ENCODE measurements at regions not wholly inside any gene's neighbourhood (a gene's known extent, or its start where the extent isn't known, plus 50 kb on each side); places are given as distances from the start of the nearest gene placed in this dataset.

GRCh38 chr6:164183556-164184123 lies 769.1 kb downstream of the QKI start:
- Mint-ChIP-seq H3K4me1 (ENCODE audit: low read depth) (no peaks in the 10 kb centered on the region), H3K27ac (no peak overlapping the region), H3K9me3 (no peaks in the 10 kb centered on the region), H3K4me3 (no peak overlapping the region), H3K36me3 (ENCODE audit: low read depth) (no peaks in the 10 kb centered on the region), H3K27me3 (no peaks in the 10 kb centered on the region)

GRCh38 chr6:164178679-164179332 lies 764.3 kb downstream of the QKI start:
- H3K4me1 Mint-ChIP-seq (ENCODE audit: low read depth), result no peaks in the 10 kb centered on the region
- H3K9me3 Mint-ChIP-seq, result peaks cover 7% of the 10 kb centered on the region
- no peaks in the 10 kb centered on the region for H3K27me3 Mint-ChIP-seq
- H3K27ac Mint-ChIP-seq, result no peak overlapping the region
- H3K4me3 Mint-ChIP-seq, result no peak overlapping the region
- no peaks in the 10 kb centered on the region for H3K36me3 Mint-ChIP-seq (ENCODE audit: low read depth)

GRCh38 chr6:164169355-164169754 lies 754.8 kb downstream of the QKI start:
- Mint-ChIP-seq H3K27ac (no peak overlapping the region), H3K27me3 (no peaks in the 10 kb centered on the region), H3K4me1 (ENCODE audit: low read depth) (no peaks in the 10 kb centered on the region), H3K4me3 (no peak overlapping the region), H3K36me3 (ENCODE audit: low read depth) (no peaks in the 10 kb centered on the region), H3K9me3 (peaks cover 11% of the 10 kb centered on the region)

GRCh38 chr6:164168595-164168994 lies 754.1 kb downstream of the QKI start:
- H3K27me3 Mint-ChIP-seq, result no peaks in the 10 kb centered on the region
- peaks cover 9% of the 10 kb centered on the region for H3K9me3 Mint-ChIP-seq
- H3K36me3 Mint-ChIP-seq (ENCODE audit: low read depth), result no peaks in the 10 kb centered on the region
- H3K27ac Mint-ChIP-seq, result no peak overlapping the region
- no peak overlapping the region for H3K4me3 Mint-ChIP-seq
- no peaks in the 10 kb centered on the region for H3K4me1 Mint-ChIP-seq (ENCODE audit: low read depth)

- Mint-ChIP-seq H3K36me3 (ENCODE audit: low read depth) (no peaks in the 10 kb centered on the region), H3K4me3 (no peak overlapping the region), H3K9me3 (peaks cover 5% of the 10 kb centered on the region), H3K27me3 (no peaks in the 10 kb centered on the region), H3K4me1 (ENCODE audit: low read depth) (no peaks in the 10 kb centered on the region), H3K27ac (no peak overlapping the region)
Observed at GRCh38 chr6:164167873-164168405, 753.4 kb downstream of the QKI start.

- Mint-ChIP-seq H3K9me3 (peaks cover 3% of the 10 kb centered on the region), H3K36me3 (ENCODE audit: low read depth) (no peaks in the 10 kb centered on the region), H3K4me3 (no peak overlapping the region), H3K27ac (no peak overlapping the region), H3K27me3 (no peaks in the 10 kb centered on the region), H3K4me1 (ENCODE audit: low read depth) (no peaks in the 10 kb centered on the region)
Observed at GRCh38 chr6:164166996-164167395, 752.5 kb downstream of the QKI start.

- H3K4me3 Mint-ChIP-seq, result no peak overlapping the region
- no peaks in the 10 kb centered on the region for H3K4me1 Mint-ChIP-seq (ENCODE audit: low read depth)
- H3K27me3 Mint-ChIP-seq, result no peaks in the 10 kb centered on the region
- H3K9me3 Mint-ChIP-seq, result peaks cover 5% of the 10 kb centered on the region
- H3K36me3 Mint-ChIP-seq (ENCODE audit: low read depth), result no peaks in the 10 kb centered on the region
- H3K27ac Mint-ChIP-seq, result no peak overlapping the region
Observed at GRCh38 chr6:164166515-164166914, 752.0 kb downstream of the QKI start.

- no peaks in the 10 kb centered on the region for H3K36me3 Mint-ChIP-seq (ENCODE audit: low read depth)
- no peak overlapping the region for H3K4me3 Mint-ChIP-seq
- no peaks in the 10 kb centered on the region for H3K4me1 Mint-ChIP-seq (ENCODE audit: low read depth)
- H3K27me3 Mint-ChIP-seq, result no peaks in the 10 kb centered on the region
- H3K27ac Mint-ChIP-seq, result no peak overlapping the region
- H3K9me3 Mint-ChIP-seq, result peaks cover 4% of the 10 kb centered on the region
Observed at GRCh38 chr6:164164876-164165275, 750.4 kb downstream of the QKI start.

GRCh38 chr6:164163239-164163638 lies 748.7 kb downstream of the QKI start:
- Mint-ChIP-seq H3K4me3 (no peak overlapping the region), H3K36me3 (ENCODE audit: low read depth) (no peaks in the 10 kb centered on the region), H3K27me3 (no peaks in the 10 kb centered on the region), H3K27ac (no peak overlapping the region), H3K9me3 (peaks cover 4% of the 10 kb centered on the region), H3K4me1 (ENCODE audit: low read depth) (no peaks in the 10 kb centered on the region)

- H3K4me1 Mint-ChIP-seq (ENCODE audit: low read depth), result no peaks in the 10 kb centered on the region
Observed at GRCh38 chr6:164159061-164159460, 744.5 kb downstream of the QKI start.

GRCh38 chr6:164154588-164154987 lies 740.1 kb downstream of the QKI start:
- H3K27ac Mint-ChIP-seq, result no peak overlapping the region
- H3K36me3 Mint-ChIP-seq (ENCODE audit: low read depth), result no peaks in the 10 kb centered on the region
- peaks cover 5% of the 10 kb centered on the region for H3K9me3 Mint-ChIP-seq
- H3K27me3 Mint-ChIP-seq, result peaks cover 4% of the 10 kb centered on the region
- H3K4me1 Mint-ChIP-seq (ENCODE audit: low read depth), result no peaks in the 10 kb centered on the region
- no peak overlapping the region for H3K4me3 Mint-ChIP-seq

More at GRCh38 chr6:164159061-164159460, 744.5 kb downstream of the QKI start:
- Mint-ChIP-seq H3K9me3 (peaks cover 9% of the 10 kb centered on the region), H3K27me3 (peaks cover 4% of the 10 kb centered on the region), H3K4me3 (no peak overlapping the region), H3K36me3 (ENCODE audit: low read depth) (no peaks in the 10 kb centered on the region), H3K27ac (no peak overlapping the region)

GRCh38 chr6:164152611-164153010 lies 738.1 kb downstream of the QKI start:
- H3K4me3 Mint-ChIP-seq, result no peak overlapping the region
- H3K36me3 Mint-ChIP-seq (ENCODE audit: low read depth), result no peaks in the 10 kb centered on the region
- no peaks in the 10 kb centered on the region for H3K4me1 Mint-ChIP-seq (ENCODE audit: low read depth)
- peaks cover 4% of the 10 kb centered on the region for H3K27me3 Mint-ChIP-seq
- H3K9me3 Mint-ChIP-seq, result peaks cover 5% of the 10 kb centered on the region
- H3K27ac Mint-ChIP-seq, result no peak overlapping the region

GRCh38 chr6:164151161-164152120 lies 736.9 kb downstream of the QKI start:
- Mint-ChIP-seq H3K4me3 (no peak overlapping the region), H3K9me3 (peaks cover 5% of the 10 kb centered on the region), H3K36me3 (ENCODE audit: low read depth) (no peaks in the 10 kb centered on the region), H3K4me1 (ENCODE audit: low read depth) (no peaks in the 10 kb centered on the region), H3K27me3 (no peaks in the 10 kb centered on the region), H3K27ac (no peak overlapping the region)

- no peaks in the 10 kb centered on the region for H3K27me3 Mint-ChIP-seq
- H3K9me3 Mint-ChIP-seq, result peaks cover 5% of the 10 kb centered on the region
- no peak overlapping the region for H3K4me3 Mint-ChIP-seq
- no peaks in the 10 kb centered on the region for H3K4me1 Mint-ChIP-seq (ENCODE audit: low read depth)
- H3K27ac Mint-ChIP-seq, result no peak overlapping the region
- no peaks in the 10 kb centered on the region for H3K36me3 Mint-ChIP-seq (ENCODE audit: low read depth)
Observed at GRCh38 chr6:164150232-164150631, 735.7 kb downstream of the QKI start.

GRCh38 chr6:164148788-164149187 lies 734.3 kb downstream of the QKI start:
- Mint-ChIP-seq H3K9me3 (peaks cover 7% of the 10 kb centered on the region), H3K4me1 (ENCODE audit: low read depth) (no peaks in the 10 kb centered on the region), H3K27me3 (no peaks in the 10 kb centered on the region), H3K36me3 (ENCODE audit: low read depth) (no peaks in the 10 kb centered on the region), H3K4me3 (no peak overlapping the region), H3K27ac (no peak overlapping the region)

Data from stimulated activated naive CD8-positive, alpha-beta T cell treated with anti-CD3 and anti-CD28 coated beads, Interleukin-15, Interleukin-2, amounts not matched to agents 100 ng/mL and 50 ng/mL, for 24 hours (primary cell).